Upper lobe of left lung (tissue), 6 donors: ENCODE measurements at regions not wholly inside any gene's neighbourhood (a gene's known extent, or its start where the extent isn't known, plus 50 kb on each side); places are given as distances from the start of the nearest gene placed in this dataset.

Experiments used
- ATAC-seq, 2 donors: fragments of 200-7000 bp; cut with Tn5 transposase; one replicate each; pipeline ENCODE4 v1.9.1; 2022; ENCODE audit warnings: mild to moderate bottlenecking in 2 of 2, moderate library complexity in 2 of 2; ENCODE audit not compliant: low FRiP score in 2 of 2
- DNase-seq, 2 donors: peaks; one replicate each; pipeline ENCODE4 v3.0.0-alpha.2; 2019 to 2020
- H3K27ac ChIP-seq, 4 donors: fragments of 200-600 bp; sonication (generic); one replicate each; pipeline ENCODE4 v1.5.1; 2016 to 2019
- H3K27me3 ChIP-seq, 4 donors: fragments of 200-600 bp; sonication (generic); one replicate each; pipeline ENCODE4 v1.5.1; 2017 to 2019
- H3K36me3 ChIP-seq, 4 donors: fragments of 200-600 bp; sonication (generic); one replicate each; pipeline ENCODE4 v1.5.1; 2016 to 2019
- H3K4me1 ChIP-seq, 4 donors: fragments of 200-600 bp; sonication (generic); one replicate each; pipeline ENCODE4 v1.5.1; 2018 to 2019
- H3K4me3 ChIP-seq, 4 donors: fragments of 200-600 bp; sonication (generic); one replicate each; pipeline ENCODE4 v1.5.1; 2017 to 2019; ENCODE audit warnings: mild to moderate bottlenecking in 2 of 4, moderate library complexity in 1 of 4
- H3K9me3 ChIP-seq, 4 donors: fragments of 200-600 bp; sonication (generic); one replicate each; pipeline ENCODE4 v1.5.1; 2018 to 2019
- CTCF ChIP-seq, 6 experiments: fragments of 450-650 bp in 4 of 6; fragments of 200-600 bp in 2 of 6; sonication (generic) in 2 of 6; IDR thresholded peaks; one replicate each; pipeline ENCODE4 v1.5.1; 2016 to 2019; ENCODE audit warnings: antibody characterized with exemption in 6 of 6
- EP300 ChIP-seq, 4 donors: sonication (generic); formaldehyde crosslinking; IDR thresholded peaks; one replicate each; pipeline ENCODE4 v1.5.1; 2017; ENCODE audit warnings: antibody characterized with exemption in 4 of 4, control low read depth in 2 of 4
- POLR2A ChIP-seq, 4 donors: fragments of 450-650 bp; IDR thresholded peaks; one replicate each; pipeline ENCODE4 v1.5.1; 2016 to 2017; ENCODE audit warnings: antibody characterized with exemption in 4 of 4, mild to moderate bottlenecking in 2 of 4
- POLR2AphosphoS5 ChIP-seq, 2 donors: sonication (generic); formaldehyde crosslinking; IDR thresholded peaks; one replicate each; pipeline ENCODE4 v1.5.1; 2017; ENCODE audit warnings: antibody characterized with exemption in 2 of 2
- WGBS, 2 donors: methylation state at CpG; one replicate each; pipeline ENCODE4 v1.1.5; 2017 to 2018; 5-methylcytosine and 5-hydroxymethylcytosine counted together
- donor health status: DM: no; HTN: no; CAD: no; lungs with moderate emphysema.
- donor health status: DM: no; HTN: yes; CAD: no; lungs with severe emphysema.

- peak; percentile 39 to 68 for ATAC-seq
- H3K27ac ChIP-seq: no peak overlapping the region
These were observed 620.0 kb downstream of the BCOR start for GRCh38 chrX:39477762-39478120.

GRCh38 chrX:39479856-39480255 lies 617.9 kb downstream of the BCOR start:
- no peak overlapping the region for H3K4me3 ChIP-seq
- DNase-seq: no peak
- H3K27me3 ChIP-seq: no peaks in the 10 kb centered on the region
- no peak overlapping the region for H3K27ac ChIP-seq
- H3K9me3 ChIP-seq: no peaks in the 10 kb centered on the region
- TF ChIP-seq POLR2AphosphoS5 (IDR thresholded peaks at IDR 0.05) (no peak), CTCF (IDR thresholded peaks at IDR 0.05) (no peak)
- WGBS, 2 donors: 75 to 79% methylated on average over 2 to 4 of the region's 4 CpGs
- no peaks in the 10 kb centered on the region for H3K36me3 ChIP-seq
- peaks cover 0 to 5% (median 2%) of the 10 kb centered on the region in 4 donors for H3K4me1 ChIP-seq
- no peak for ATAC-seq

More at GRCh38 chrX:39477762-39478120, 620.0 kb downstream of the BCOR start:
- DNase-seq: no peak
- H3K4me1 ChIP-seq: peaks cover 0 to 5% (median 2%) of the 10 kb centered on the region in 4 donors
- H3K27me3 ChIP-seq: no peaks in the 10 kb centered on the region
- H3K9me3 ChIP-seq: no peaks in the 10 kb centered on the region
- no peak overlapping the region for H3K4me3 ChIP-seq
- TF ChIP-seq CTCF (IDR thresholded peaks at IDR 0.05) (no peak), POLR2AphosphoS5 (IDR thresholded peaks at IDR 0.05) (peak in 1 of 2 donors; percentile 32)
- H3K36me3 ChIP-seq: no peaks in the 10 kb centered on the region
- WGBS, 2 donors: 44% methylated on average over 15 of the region's 15 CpGs; no CpG with 5 or more reads in 1 of the 2 donors

- DNase-seq: no peak
- no peaks in the 10 kb centered on the region for H3K27me3 ChIP-seq
- peaks cover 0 to 5% (median 2%) of the 10 kb centered on the region in 4 donors for H3K4me1 ChIP-seq
- H3K9me3 ChIP-seq: no peaks in the 10 kb centered on the region
- H3K4me3 ChIP-seq: no peak overlapping the region
- no peak overlapping the region for H3K27ac ChIP-seq
- no peaks in the 10 kb centered on the region for H3K36me3 ChIP-seq
- TF ChIP-seq EP300 (IDR thresholded peaks at IDR 0.05) (no peak), POLR2A (IDR thresholded peaks at IDR 0.05) (no peak), CTCF (IDR thresholded peaks at IDR 0.05) (no peak), POLR2AphosphoS5 (IDR thresholded peaks at IDR 0.05) (no peak)
- ATAC-seq: no peak
- 79 to 83% methylated on average over 1 of the region's 1 CpG for WGBS, 2 donors
These were observed 616.8 kb downstream of the BCOR start for GRCh38 chrX:39480963-39481362.

GRCh38 chrX:39481621-39482020 lies 616.1 kb downstream of the BCOR start:
- Histone ChIP-seq H3K36me3 (no peaks in the 10 kb centered on the region), H3K27ac (no peak overlapping the region), H3K27me3 (no peaks in the 10 kb centered on the region), H3K4me1 (peaks cover 0 to 5% (median 2%) of the 10 kb centered on the region in 4 donors), H3K9me3 (no peaks in the 10 kb centered on the region), H3K4me3 (no peak overlapping the region)
- TF ChIP-seq CTCF (IDR thresholded peaks at IDR 0.05): no peak
- no peak for TF ChIP-seq EP300 (IDR thresholded peaks at IDR 0.05)
- TF ChIP-seq POLR2A (IDR thresholded peaks at IDR 0.05): no peak
- no peak for TF ChIP-seq POLR2AphosphoS5 (IDR thresholded peaks at IDR 0.05)
- WGBS, 2 donors: 76 to 89% methylated on average over 4 of the region's 4 CpGs
- DNase-seq (no peak), ATAC-seq (no peak)

- no peak for TF ChIP-seq EP300 (IDR thresholded peaks at IDR 0.05)
- TF ChIP-seq CTCF (IDR thresholded peaks at IDR 0.05): no peak
- no peak for TF ChIP-seq POLR2AphosphoS5 (IDR thresholded peaks at IDR 0.05)
- no peak for TF ChIP-seq POLR2A (IDR thresholded peaks at IDR 0.05)
- H3K36me3 ChIP-seq: no peaks in the 10 kb centered on the region
- no peak for DNase-seq
- no peak overlapping the region for H3K4me3 ChIP-seq
- no peaks in the 10 kb centered on the region for H3K9me3 ChIP-seq
- no peak overlapping the region for H3K27ac ChIP-seq
- no peaks in the 10 kb centered on the region for H3K4me1 ChIP-seq
- WGBS, 2 donors: 76 to 79% methylated on average over 9 to 12 of the region's 12 CpGs
- ATAC-seq: no peak
- no peaks in the 10 kb centered on the region for H3K27me3 ChIP-seq
These were observed 613.3 kb downstream of the BCOR start for GRCh38 chrX:39484159-39485068.
